Right kidney (tissue), 1 donor: ENCODE measurements at regions not wholly inside any gene's neighbourhood (a gene's known extent, or its start where the extent isn't known, plus 50 kb on each side); places are given as distances from the start of the nearest gene placed in this dataset.
A peak's percentile ranks its signal among the peaks of the same experiment; 100 is the strongest.

ENCODE experiments used
- DNase-seq: peaks from one replicate; pipeline ENCODE4 v3.0.0-alpha.2; 2016

- DNase-seq, result no peak
Observed at GRCh38 chr1:53378061-53378460, 50.2 kb upstream of the LRP8 start.

GRCh38 chr1:53378932-53379661, 51.2 kb upstream of the LRP8 start:
- DNase-seq, result peak; percentile 35

DNA sequence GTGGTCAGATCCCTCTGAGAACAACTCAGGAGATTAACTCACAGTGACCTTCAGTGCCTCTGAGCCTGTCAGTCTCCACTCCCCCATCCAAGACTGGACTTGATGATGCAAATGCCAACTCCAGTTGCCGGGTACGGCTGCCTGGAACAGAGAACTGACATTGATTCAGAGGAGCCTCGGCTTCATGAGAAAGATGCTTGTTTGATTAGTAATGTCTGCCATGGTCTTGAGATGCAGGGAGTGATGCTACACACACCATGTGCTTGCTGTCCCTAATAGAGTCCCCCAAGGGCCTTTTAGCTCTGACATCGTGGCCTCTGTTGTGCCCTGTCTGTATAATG, 51.8 kb upstream of the LRP8 start:
- DNase-seq, result no peak

GRCh38 chr1:53380296-53380695, 52.4 kb upstream of the LRP8 start:
- no peak for DNase-seq

- DNase-seq, result no peak
Observed at GRCh38 chr1:53381790-53382401, 54.0 kb upstream of the LRP8 start.

DNA sequence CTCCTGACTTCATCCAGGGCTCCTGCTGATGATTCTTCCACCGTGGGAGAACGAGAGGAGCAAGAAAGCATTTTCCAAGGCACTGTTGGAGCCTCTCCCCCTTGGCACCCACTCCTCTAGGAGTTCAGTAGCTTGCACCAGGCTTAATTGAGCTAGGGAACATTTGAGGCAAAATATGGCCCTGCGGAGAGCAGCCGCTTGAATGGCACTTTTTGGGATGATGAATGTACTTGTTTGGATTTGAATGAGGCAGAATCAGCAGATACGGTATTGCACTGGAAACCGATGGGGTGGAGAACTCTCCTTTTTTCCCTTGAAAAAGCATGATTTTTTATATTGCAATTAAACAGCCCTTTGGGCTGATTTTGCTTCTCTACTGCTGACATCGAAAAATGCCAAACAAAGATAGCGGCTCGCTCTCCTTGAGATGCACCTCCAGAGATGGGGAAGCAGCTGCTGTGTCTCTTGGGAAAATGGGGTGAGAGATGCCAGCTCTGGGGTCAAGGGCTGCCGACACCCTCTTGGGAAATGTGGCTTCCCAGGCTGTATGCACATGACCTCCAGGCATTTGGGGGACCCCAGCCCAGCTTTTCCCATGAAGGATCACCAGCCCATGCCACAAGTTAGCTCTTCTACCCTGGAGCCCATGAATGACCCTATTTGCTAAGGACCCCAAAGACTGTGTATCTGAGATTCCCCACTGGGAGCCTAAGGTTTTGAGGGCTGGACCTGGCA, 55.4 kb upstream of the LRP8 start:
- DNase-seq, result no peak

GRCh38 chr1:53384796-53385195, 56.9 kb upstream of the LRP8 start:
- no peak for DNase-seq

- DNase-seq, result no peak
Observed at GRCh38 chr1:53385276-53386225, 57.7 kb upstream of the LRP8 start.

DNA sequence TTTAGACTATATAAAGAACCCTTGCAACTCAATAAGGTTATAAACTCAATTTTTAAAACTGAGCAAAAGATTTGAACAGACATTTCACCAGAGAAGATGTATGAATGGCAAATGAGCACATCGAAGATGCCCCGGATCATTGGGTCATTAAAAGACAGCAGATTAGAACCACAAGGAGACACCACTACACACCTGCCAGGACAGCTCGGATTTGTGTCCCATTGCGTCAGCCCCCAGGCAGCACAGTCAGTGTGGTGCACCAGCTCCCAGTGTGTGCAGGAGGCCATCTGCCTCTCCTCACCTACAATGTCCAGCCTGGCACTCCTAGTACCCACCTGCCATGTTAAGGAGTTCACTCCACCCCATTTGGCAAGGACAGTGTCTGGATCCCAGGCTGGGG, 61.1 kb upstream of the LRP8 start:
- no peak for DNase-seq

- DNase-seq, result no peak
Observed at GRCh38 chr1:53390261-53390660, 62.4 kb upstream of the LRP8 start.

DNA sequence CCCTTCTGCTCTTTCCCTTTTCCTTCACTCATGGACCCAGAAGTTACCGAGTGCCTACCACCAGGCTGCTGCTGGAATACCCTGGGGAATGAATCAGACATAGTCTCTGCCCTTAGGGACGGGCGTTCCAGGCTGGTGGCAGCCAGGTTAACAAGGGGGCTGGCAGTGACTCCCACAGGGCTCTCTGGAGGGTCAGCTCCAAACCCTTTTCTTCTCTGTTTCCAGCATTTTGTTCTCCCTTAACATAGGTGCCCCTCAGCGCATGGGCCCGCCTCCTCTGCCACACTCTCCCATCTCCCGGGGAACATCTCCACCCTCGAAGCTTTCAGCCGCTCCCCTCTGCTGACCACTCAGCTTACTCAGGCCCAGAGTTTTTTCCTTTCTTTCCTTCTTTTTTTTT, 62.9 kb upstream of the LRP8 start:
- no peak for DNase-seq

DNA sequence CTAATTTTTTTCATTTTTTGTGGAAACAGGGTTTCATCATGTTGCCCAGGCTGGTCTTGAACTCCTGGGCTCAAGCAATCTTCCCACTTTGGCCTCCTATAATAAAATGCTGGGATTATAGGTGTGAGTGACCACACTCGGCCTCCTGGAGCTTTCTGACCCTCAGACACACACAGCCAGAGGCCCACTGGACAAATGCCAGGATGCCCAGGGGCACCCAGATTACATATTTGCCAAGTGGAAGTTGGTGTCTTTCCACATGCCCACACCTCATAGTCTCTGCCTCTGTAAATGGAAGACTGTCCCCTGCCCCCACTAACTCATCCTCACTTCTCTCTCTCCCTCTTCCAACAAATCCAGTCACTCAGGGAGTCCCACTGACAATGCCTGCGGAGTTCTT, 63.4 kb upstream of the LRP8 start:
- DNase-seq, result no peak

- no peak for DNase-seq
Observed at GRCh38 chr1:53391982-53392381, 64.1 kb upstream of the LRP8 start.

DNA sequence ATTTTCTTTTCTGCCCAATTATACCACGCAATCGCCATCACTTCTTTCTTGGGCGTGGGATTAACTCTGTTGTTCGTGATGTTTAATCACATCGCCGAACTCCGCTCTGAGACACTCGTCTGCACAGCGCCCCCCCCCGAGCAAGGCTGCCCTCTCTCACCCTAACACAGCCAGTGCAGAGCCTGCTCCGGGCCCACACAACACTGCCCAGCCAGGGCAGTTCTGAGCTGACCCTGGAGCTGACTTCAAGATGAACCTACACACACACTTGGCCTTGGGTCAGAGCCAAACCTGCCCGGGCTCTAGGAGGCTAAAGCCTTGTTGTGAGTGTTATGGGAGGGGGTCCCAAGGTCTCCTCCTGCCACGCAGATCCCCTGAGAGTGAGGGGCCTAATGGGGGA, 64.6 kb upstream of the LRP8 start:
- no peak for DNase-seq

GRCh38 chr1:53393325-53393792, 65.5 kb upstream of the LRP8 start:
- peak; percentile 68 for DNase-seq

GRCh38 chr1:53394306-53394705, 64.9 kb upstream of the DMRTB1 start:
- DNase-seq, result no peak

- no peak for DNase-seq
Observed at GRCh38 chr1:53395671-53396215, 63.5 kb upstream of the DMRTB1 start.

- DNase-seq, result no peak
Observed at GRCh38 chr1:53396573-53397268, 62.5 kb upstream of the DMRTB1 start.

DNA sequence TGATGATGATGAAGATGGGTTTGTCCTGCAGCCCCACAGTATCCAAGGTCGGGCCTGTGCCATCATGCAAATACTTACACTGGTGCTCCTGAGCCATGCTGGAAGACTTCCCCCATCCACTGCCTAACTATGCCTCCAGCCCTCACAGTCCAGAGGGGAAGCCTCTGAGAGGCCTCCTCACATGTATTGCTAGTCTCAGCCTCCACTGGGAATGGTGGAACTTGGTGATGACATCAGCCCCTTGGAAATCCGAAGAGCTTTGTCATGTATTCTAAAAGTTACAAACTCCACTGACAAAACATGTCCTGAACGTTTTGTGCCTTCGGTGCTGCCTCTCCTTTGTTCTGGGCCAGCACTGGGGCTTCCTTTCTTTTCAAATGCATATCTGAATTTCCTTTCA, 61.1 kb upstream of the DMRTB1 start:
- DNase-seq, result no peak

- DNase-seq, result no peak
Observed at GRCh38 chr1:53398576-53399365, 60.4 kb upstream of the DMRTB1 start.
